CD8-positive, alpha-beta memory T cell (primary cell): ENCODE measurements at regions not wholly inside any gene's neighbourhood (a gene's known extent, or its start where the extent isn't known, plus 50 kb on each side); places are given as distances from the start of the nearest gene placed in this dataset.

Experiments
- CTCF ChIA-PET: fragments of 350-600 bp; sonication (Branson Sonifier 250); formaldehyde crosslinking; loops from one replicate; lab custom pipeline; 2021; ENCODE audit warnings: antibody characterized with exemption; lab: Charles Lee
- POLR2A ChIA-PET: fragments of 350-600 bp; sonication (Branson Sonifier 250); formaldehyde crosslinking; loops from one replicate; lab custom pipeline; 2021; ENCODE audit warnings: antibody characterized with exemption; lab: Charles Lee
- DNase-seq, 5 donors: peaks; one replicate each; pipeline versions ENCODE4 v3.0.0 to v3.0.0-alpha.2; 2020 to 2022; ENCODE audit warnings: mixed read lengths in 1 of 5
- H3K27ac ChIP-seq: one replicate; pipeline ENCODE4 v1.7.0; 2013; ENCODE audit warnings: low read depth, mild to moderate bottlenecking, low read length, moderate library complexity
- H3K27me3 ChIP-seq: 2 replicates; pipeline ENCODE4 v1.7.0; 2013; ENCODE audit warnings: low read length, mild to moderate bottlenecking; ENCODE audit not compliant: insufficient read depth, poor library complexity, severe bottlenecking
- H3K36me3 ChIP-seq: 2 replicates; pipeline ENCODE4 v1.7.0; 2013; ENCODE audit warnings: mild to moderate bottlenecking, low read length, moderate library complexity; ENCODE audit not compliant: insufficient read depth
- H3K4me1 ChIP-seq: 2 replicates; pipeline ENCODE4 v1.7.0; 2013; ENCODE audit warnings: mild to moderate bottlenecking, low read length, moderate library complexity; ENCODE audit not compliant: insufficient read depth
- H3K4me3 ChIP-seq: 2 replicates; pipeline ENCODE4 v1.7.0; 2013; ENCODE audit warnings: mild to moderate bottlenecking, low read length
- H3K9me3 ChIP-seq: 2 replicates; pipeline ENCODE4 v1.7.0; 2013; ENCODE audit warnings: mild to moderate bottlenecking, low read length
- H3K27ac Mint-ChIP-seq, 8 donors: one replicate each; pipeline ENCODE4 v1.8.0; 2020 to 2021; ENCODE audit warnings: mixed read lengths in 8 of 8, mild to moderate bottlenecking in 6 of 8, inconsistent platforms in 3 of 8, moderate library complexity in 3 of 8
- H3K27me3 Mint-ChIP-seq, 2 donors: one replicate each; pipeline ENCODE4 v1.8.0; 2020 to 2021; ENCODE audit warnings: mixed read lengths in 2 of 2, mild to moderate bottlenecking in 1 of 2, moderate library complexity in 1 of 2
- H3K36me3 Mint-ChIP-seq, 3 donors: one replicate each; pipeline ENCODE4 v1.8.0; 2020 to 2021; ENCODE audit warnings: mixed read lengths in 3 of 3, inconsistent platforms in 1 of 3, mild to moderate bottlenecking in 1 of 3
- H3K4me1 Mint-ChIP-seq, 3 donors: one replicate each; pipeline ENCODE4 v1.8.0; 2020 to 2021; ENCODE audit warnings: mixed read lengths in 3 of 3, inconsistent platforms in 1 of 3, mild to moderate bottlenecking in 1 of 3
- H3K4me3 Mint-ChIP-seq, 7 donors: one replicate each; pipeline ENCODE4 v1.8.0; 2020 to 2021; ENCODE audit warnings: mixed read lengths in 7 of 7, mild to moderate bottlenecking in 6 of 7, moderate library complexity in 4 of 7, inconsistent platforms in 2 of 7
- H3K9me3 Mint-ChIP-seq, 5 donors: one replicate each; pipeline ENCODE4 v1.8.0; 2020 to 2022; ENCODE audit warnings: mixed read lengths in 5 of 5, mild to moderate bottlenecking in 3 of 5, moderate library complexity in 2 of 5, inconsistent platforms in 1 of 5

DNA sequence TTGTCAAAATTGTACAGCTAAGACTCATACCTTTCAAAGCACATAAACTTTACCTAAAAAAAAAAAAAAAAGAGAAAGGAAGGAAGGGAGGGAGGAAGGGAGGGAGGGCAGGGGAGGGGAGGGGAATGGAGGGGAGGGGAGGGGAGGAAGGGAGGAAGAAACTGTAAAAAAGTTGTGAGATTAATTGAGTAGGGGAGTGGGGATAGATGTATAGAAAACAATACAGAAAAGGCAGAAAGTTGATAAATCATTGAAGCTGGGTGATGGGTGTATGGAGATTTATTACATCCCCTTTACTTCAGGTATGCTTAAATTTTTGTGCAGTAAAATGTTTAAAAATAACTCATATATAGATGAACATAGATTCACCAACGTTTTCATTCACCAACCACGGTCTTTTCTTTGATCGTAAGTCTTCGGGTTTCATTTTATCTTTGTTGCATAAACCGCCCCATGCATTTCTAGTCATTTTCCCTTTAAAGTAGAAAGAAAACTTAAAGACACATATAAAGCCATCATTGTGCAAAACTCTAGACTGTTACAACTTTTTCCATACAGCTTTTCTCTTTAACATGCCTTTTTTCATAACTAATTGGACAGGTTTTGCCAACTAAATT is 191.2 kb upstream of the KRR1 start:
- CTCF ChIA-PET = interaction anchor here (1.0 kb wide), 1 partner anchor 19 kb away, joined by 3 read pairs; no protein-coding TSS in a partner anchor
- H3K4me3 Mint-ChIP-seq = peak overlapping the region; percentile 38 to 74 (median 52)
- H3K36me3 Mint-ChIP-seq = no peaks in the 10 kb centered on the region
- Histone ChIP-seq H3K4me1 (peaks cover 5% of the 10 kb centered on the region), H3K36me3 (no peaks in the 10 kb centered on the region), H3K27ac (no peak overlapping the region), H3K9me3 (no peaks in the 10 kb centered on the region), H3K27me3 (no peaks in the 10 kb centered on the region), H3K4me3 (no peak overlapping the region)
- DNase-seq = peak in 1 of 5 donors; percentile 3
- H3K27me3 Mint-ChIP-seq = no peaks in the 10 kb centered on the region
- peaks cover 10 to 20% (median 12%) of the 10 kb centered on the region in 3 donors for H3K4me1 Mint-ChIP-seq
- POLR2A ChIA-PET = no interaction called here
- H3K9me3 Mint-ChIP-seq = no peaks in the 10 kb centered on the region
- peak overlapping the region; percentile 19 to 80 (median 59) for H3K27ac Mint-ChIP-seq

DNA sequence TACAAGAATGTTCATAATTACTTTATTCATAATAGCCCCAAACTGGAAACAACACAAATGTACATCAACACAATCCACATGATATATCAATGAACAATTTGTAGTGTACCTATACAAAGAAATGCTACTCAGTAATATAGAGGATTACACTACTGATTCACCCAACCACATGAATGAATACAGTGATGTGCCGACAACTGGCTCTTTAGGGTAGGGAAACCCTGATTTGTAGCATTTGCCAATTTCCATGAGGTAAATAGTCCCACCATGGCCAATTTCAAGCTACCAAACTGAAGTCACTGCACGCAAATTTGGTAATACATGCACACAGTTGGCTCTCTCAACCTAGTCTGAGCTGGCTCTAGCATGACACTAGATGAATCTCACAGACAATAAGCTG is 190.4 kb upstream of the KRR1 start:
- H3K27ac ChIP-seq = no peak overlapping the region
- H3K27me3 Mint-ChIP-seq = no peaks in the 10 kb centered on the region
- H3K9me3 Mint-ChIP-seq = no peaks in the 10 kb centered on the region
- no peaks in the 10 kb centered on the region for H3K36me3 ChIP-seq
- H3K4me1 Mint-ChIP-seq = peaks cover 10 to 20% (median 12%) of the 10 kb centered on the region in 3 donors
- no peaks in the 10 kb centered on the region for H3K9me3 ChIP-seq
- no peak for DNase-seq
- ChIA-PET POLR2A (no interaction called here), CTCF (no interaction called here)
- peaks cover 5% of the 10 kb centered on the region for H3K4me1 ChIP-seq
- no peaks in the 10 kb centered on the region for H3K27me3 ChIP-seq
- H3K4me3 ChIP-seq = no peak overlapping the region
- H3K36me3 Mint-ChIP-seq = no peaks in the 10 kb centered on the region
- peak overlapping the region in 5 of 8 donors; percentile 40 to 80 (median 70) for H3K27ac Mint-ChIP-seq
- H3K4me3 Mint-ChIP-seq = peak overlapping the region in 3 of 7 donors; percentile 30 to 74 (median 38)

DNA sequence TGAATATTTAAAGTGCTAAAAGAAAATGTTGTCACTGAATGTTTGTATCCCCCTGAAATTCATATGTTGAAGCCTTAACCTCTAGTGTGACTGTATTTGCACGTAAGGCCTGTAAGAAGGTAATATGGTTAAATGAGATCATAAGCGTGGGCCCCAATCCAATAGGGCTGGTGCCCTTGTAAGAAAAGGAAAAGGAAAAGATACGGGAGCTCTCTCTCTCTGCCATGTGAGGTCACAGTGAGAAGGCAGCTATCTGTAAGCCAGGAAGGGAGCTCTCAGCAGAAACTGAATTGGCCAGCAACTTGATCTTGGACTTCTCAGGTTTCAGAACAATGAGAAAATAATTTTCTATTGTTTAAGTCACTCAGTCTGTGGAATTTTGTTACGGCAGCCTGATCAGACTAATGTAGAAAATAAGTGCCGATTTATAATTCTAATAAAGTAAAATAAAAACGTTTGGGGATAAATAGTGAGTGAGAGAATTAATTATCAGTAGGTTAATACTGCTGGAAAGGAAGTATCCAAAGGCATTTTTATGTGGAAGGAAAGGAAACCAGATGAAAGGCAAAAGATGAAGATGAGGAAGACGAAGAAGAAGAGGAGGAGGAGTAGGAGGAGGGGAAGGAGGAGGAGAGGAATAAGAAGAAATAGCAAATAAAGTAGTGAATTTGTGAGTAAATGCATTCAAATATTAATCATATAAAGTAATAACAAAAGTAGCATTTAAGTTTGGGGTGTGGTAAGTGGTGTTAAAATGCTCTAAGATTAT is 188.5 kb upstream of the KRR1 start:
- H3K4me1 Mint-ChIP-seq = peaks cover 10 to 26% (median 12%) of the 10 kb centered on the region in 3 donors
- no peak for DNase-seq
- no peaks in the 10 kb centered on the region for H3K36me3 ChIP-seq
- H3K27me3 ChIP-seq = no peaks in the 10 kb centered on the region
- no peak overlapping the region for H3K4me3 ChIP-seq
- no peaks in the 10 kb centered on the region for H3K9me3 ChIP-seq
- no peaks in the 10 kb centered on the region for H3K9me3 Mint-ChIP-seq
- H3K27me3 Mint-ChIP-seq = no peaks in the 10 kb centered on the region
- H3K27ac ChIP-seq = no peak overlapping the region
- H3K27ac Mint-ChIP-seq = peak overlapping the region in 1 of 8 donors; percentile 39
- H3K4me1 ChIP-seq = peaks cover 5% of the 10 kb centered on the region
- H3K4me3 Mint-ChIP-seq = no peak overlapping the region
- CTCF ChIA-PET = no interaction called here
- POLR2A ChIA-PET = no interaction called here
- peaks cover 0 to 1% (median 0%) of the 10 kb centered on the region in 3 donors for H3K36me3 Mint-ChIP-seq

DNA sequence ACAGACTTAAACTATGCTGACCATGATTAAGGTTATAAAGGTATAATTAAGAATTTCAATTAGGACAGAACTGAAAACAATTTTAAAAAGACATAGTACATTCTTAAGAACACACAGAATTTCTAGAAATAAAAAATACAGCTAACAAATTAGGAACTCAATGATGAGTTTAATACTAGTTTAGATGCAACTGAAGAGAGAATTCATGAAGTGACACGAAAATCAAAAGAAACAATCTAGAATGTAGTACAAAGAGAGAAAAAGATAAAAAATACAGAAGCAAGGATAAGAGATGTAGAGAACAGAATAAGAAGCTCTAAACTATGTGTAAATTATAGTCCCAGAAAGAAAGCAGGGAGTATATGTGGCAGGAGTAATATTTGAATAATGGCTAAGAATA is 187.8 kb upstream of the KRR1 start:
- H3K9me3 ChIP-seq = no peaks in the 10 kb centered on the region
- H3K4me1 Mint-ChIP-seq = peaks cover 10 to 26% (median 12%) of the 10 kb centered on the region in 3 donors
- peaks cover 0 to 1% (median 0%) of the 10 kb centered on the region in 3 donors for H3K36me3 Mint-ChIP-seq
- H3K27me3 ChIP-seq = no peaks in the 10 kb centered on the region
- H3K4me1 ChIP-seq = peaks cover 5% of the 10 kb centered on the region
- no peaks in the 10 kb centered on the region for H3K36me3 ChIP-seq
- H3K4me3 Mint-ChIP-seq = no peak overlapping the region
- ChIA-PET CTCF (no interaction called here), POLR2A (no interaction called here)
- H3K27ac Mint-ChIP-seq = no peak overlapping the region
- H3K9me3 Mint-ChIP-seq = no peaks in the 10 kb centered on the region
- DNase-seq = no peak
- no peaks in the 10 kb centered on the region for H3K27me3 Mint-ChIP-seq
- no peak overlapping the region for H3K27ac ChIP-seq
- H3K4me3 ChIP-seq = no peak overlapping the region

DNA sequence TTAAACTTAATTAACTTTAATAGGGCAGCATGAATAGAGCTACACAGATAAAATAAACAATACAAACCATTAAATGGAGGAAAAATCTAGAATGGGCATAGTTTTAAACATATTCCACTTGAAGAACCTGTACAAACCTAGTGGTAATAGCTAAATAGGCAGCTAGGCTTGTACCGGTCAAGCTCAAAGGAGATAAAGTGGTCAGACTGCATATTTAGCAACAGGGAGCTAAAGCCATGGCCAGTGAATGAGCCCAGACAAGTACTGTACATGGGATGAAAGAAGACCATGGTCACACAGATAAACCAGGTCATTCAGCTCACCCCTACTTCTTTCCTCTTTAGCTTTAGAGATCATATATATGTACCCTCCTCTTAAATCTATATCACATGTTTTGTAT is 186.6 kb upstream of the KRR1 start:
- ChIA-PET CTCF (interaction anchor here (0.8 kb wide), 1 partner anchor 333 kb away, joined by 3 read pairs; the partner anchor contains the start of gene PHLDA1), POLR2A (no interaction called here)
- peaks cover 9 to 23% (median 10%) of the 10 kb centered on the region in 3 donors for H3K4me1 Mint-ChIP-seq
- no peaks in the 10 kb centered on the region for H3K27me3 Mint-ChIP-seq
- H3K36me3 Mint-ChIP-seq = peaks cover 0 to 1% (median 0%) of the 10 kb centered on the region in 3 donors
- H3K9me3 Mint-ChIP-seq = no peaks in the 10 kb centered on the region
- DNase-seq = no peak
- H3K4me1 ChIP-seq = peaks cover 5% of the 10 kb centered on the region
- H3K4me3 ChIP-seq = no peak overlapping the region
- no peak overlapping the region for H3K27ac ChIP-seq
- H3K4me3 Mint-ChIP-seq = no peak overlapping the region
- no peak overlapping the region for H3K27ac Mint-ChIP-seq
- H3K36me3 ChIP-seq = no peaks in the 10 kb centered on the region
- no peaks in the 10 kb centered on the region for H3K27me3 ChIP-seq
- H3K9me3 ChIP-seq = no peaks in the 10 kb centered on the region

DNA sequence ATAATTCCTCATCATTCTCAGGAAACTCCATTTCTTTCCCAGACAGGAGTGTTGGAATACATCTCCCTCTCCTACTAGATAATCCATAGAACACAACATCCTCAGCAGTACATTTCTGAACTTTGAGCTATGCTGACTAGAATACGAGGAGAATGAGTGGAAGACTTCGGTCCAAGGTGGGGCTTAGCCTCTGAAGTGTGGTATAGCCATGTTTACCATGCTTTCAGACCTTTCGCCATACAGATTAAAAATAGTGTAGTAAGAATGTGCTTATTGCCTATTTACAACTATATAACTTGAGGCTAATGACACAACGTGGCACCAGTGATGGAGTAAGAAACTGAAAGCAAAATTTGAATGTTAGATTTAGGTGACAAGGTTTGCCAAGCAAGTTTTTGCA is 184.5 kb upstream of the KRR1 start:
- POLR2A ChIA-PET = no interaction called here

DNA sequence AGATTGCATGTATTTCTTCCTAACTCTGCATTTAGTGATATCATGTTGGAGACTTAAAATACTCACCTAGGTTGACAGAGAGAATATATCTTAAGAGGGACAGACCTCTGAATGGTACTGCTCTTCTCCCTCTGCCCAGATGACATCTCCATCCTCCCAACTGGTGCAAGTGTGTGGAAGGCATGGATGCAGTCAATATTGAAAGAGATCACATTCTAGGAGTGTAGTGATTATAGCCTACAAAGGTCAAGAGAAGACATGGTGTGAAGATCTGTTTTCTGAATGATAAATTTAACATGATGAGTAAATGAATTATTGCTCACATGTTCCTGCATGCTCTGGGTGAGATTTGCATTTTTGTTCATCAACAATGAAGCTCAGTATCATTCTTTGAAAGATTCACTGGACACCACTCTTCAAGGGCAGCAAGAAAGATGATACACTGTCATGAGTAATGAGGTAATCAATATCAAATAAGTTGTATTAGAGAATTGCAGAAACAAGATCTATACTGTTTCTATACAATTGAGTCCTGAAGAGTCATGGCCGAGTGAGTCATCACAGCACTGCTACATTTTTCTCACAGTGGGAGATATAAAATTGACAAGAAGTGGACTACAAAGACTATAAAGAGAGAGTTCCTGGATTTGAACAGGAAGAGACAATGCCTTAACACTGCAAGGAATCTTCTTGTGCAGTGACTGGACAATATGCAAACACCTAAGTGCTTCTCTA is 183.3 kb upstream of the KRR1 start:
- Mint-ChIP-seq H3K27me3 (no peaks in the 10 kb centered on the region), H3K4me1 (peaks cover 0 to 7% (median 0%) of the 10 kb centered on the region in 3 donors), H3K27ac (no peak overlapping the region), H3K36me3 (peaks cover 0 to 1% (median 0%) of the 10 kb centered on the region in 3 donors), H3K4me3 (no peak overlapping the region), H3K9me3 (no peaks in the 10 kb centered on the region)
- Histone ChIP-seq H3K36me3 (no peaks in the 10 kb centered on the region), H3K27ac (no peak overlapping the region), H3K9me3 (no peaks in the 10 kb centered on the region), H3K4me1 (no peaks in the 10 kb centered on the region), H3K4me3 (no peak overlapping the region), H3K27me3 (no peaks in the 10 kb centered on the region)
- POLR2A ChIA-PET = no interaction called here
- DNase-seq = no peak
- CTCF ChIA-PET = no interaction called here

More for the DNA sequence above, 184.5 kb upstream of the KRR1 start:
- H3K4me3 ChIP-seq = no peak overlapping the region
- H3K9me3 Mint-ChIP-seq = no peaks in the 10 kb centered on the region
- H3K9me3 ChIP-seq = no peaks in the 10 kb centered on the region
- CTCF ChIA-PET = no interaction called here
- H3K4me1 ChIP-seq = no peaks in the 10 kb centered on the region
- peaks cover 0 to 7% (median 0%) of the 10 kb centered on the region in 3 donors for H3K4me1 Mint-ChIP-seq
- no peak for DNase-seq
- H3K27ac ChIP-seq = no peak overlapping the region
- no peaks in the 10 kb centered on the region for H3K27me3 ChIP-seq
- H3K4me3 Mint-ChIP-seq = no peak overlapping the region
- peaks cover 0 to 1% (median 0%) of the 10 kb centered on the region in 3 donors for H3K36me3 Mint-ChIP-seq
- no peak overlapping the region for H3K27ac Mint-ChIP-seq
- H3K36me3 ChIP-seq = no peaks in the 10 kb centered on the region
- H3K27me3 Mint-ChIP-seq = no peaks in the 10 kb centered on the region

DNA sequence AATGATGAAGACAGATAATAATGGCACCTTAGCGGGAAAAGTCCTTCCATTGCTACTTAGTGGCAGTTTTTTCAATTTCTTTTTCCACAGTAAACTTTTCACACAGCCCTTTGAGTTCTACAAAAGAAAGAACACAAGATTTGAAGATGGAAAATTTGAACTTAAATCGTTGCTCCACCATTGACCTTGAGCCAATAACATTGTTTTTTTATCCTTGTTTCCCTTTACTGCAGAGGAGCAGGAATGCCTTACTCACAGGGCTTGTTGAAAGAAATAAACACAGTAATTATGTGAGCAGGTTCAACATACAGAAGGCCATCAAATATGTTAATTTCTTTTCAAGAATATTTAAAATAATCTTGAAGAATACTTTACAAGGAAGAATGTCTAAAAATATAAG is 181.5 kb upstream of the KRR1 start:
- ChIA-PET POLR2A (no interaction called here), CTCF (no interaction called here)
- Histone ChIP-seq H3K4me3 (no peak overlapping the region), H3K27me3 (no peaks in the 10 kb centered on the region), H3K27ac (no peak overlapping the region), H3K4me1 (no peaks in the 10 kb centered on the region), H3K9me3 (no peaks in the 10 kb centered on the region), H3K36me3 (no peaks in the 10 kb centered on the region)
- H3K27me3 Mint-ChIP-seq = no peaks in the 10 kb centered on the region
- peaks cover 0 to 7% (median 0%) of the 10 kb centered on the region in 3 donors for H3K4me1 Mint-ChIP-seq
- no peak for DNase-seq
- H3K9me3 Mint-ChIP-seq = no peaks in the 10 kb centered on the region
- H3K36me3 Mint-ChIP-seq = peaks cover 0 to 1% (median 0%) of the 10 kb centered on the region in 3 donors
- H3K27ac Mint-ChIP-seq = no peak overlapping the region
- H3K4me3 Mint-ChIP-seq = no peak overlapping the region
